ENCODE measurements at regions not wholly inside any gene's neighbourhood (a gene's known extent, or its start where the extent isn't known, plus 50 kb on each side); places are given as distances from the start of the nearest gene placed in this dataset.

GRCh38 chr14:26926585-26926984, 328.8 kb upstream of the NOVA1 start:
- Histone ChIP-seq H3K9ac (ENCODE audit: insufficient read depth in 1 of 2, low read length in 2 of 2) (no peak overlapping the region), H3K4me3 (no peak overlapping the region), H3K27ac (ENCODE audit: low read depth in 1 of 2, low read length in 1 of 2) (no peak overlapping the region), H3K36me3 (ENCODE audit: control insufficient read depth in 4 of 4, insufficient read depth in 4 of 4, low read length in 4 of 4) (no peaks in the 10 kb centered on the region), H3K27me3 (ENCODE audit: control insufficient read depth in 3 of 3, insufficient read depth in 3 of 3, low read length in 2 of 3) (no peaks in the 10 kb centered on the region), H3K9me3 (ENCODE audit: control insufficient read depth in 4 of 4, insufficient read depth in 3 of 4, low read length in 3 of 4) (no peaks in the 10 kb centered on the region), H3K4me1 (ENCODE audit: control insufficient read depth in 5 of 5, insufficient read depth in 5 of 5, low read length in 5 of 5) (no peaks in the 10 kb centered on the region)
- ATAC-seq (ENCODE audit: insufficient read depth, low FRiP score) (no peak), DNase-seq (no peak)
- 50 to 78% methylated on average over 3 of the region's 3 CpGs for WGBS, 2 donors
- TF ChIP-seq CTCF (IDR thresholded peaks at IDR 0.05; ENCODE audit: control extremely low read depth, extremely low read depth), result no peak

- no peaks in the 10 kb centered on the region for H3K9me3 ChIP-seq (ENCODE audit: control insufficient read depth in 4 of 4, insufficient read depth in 3 of 4, low read length in 3 of 4)
- H3K27me3 ChIP-seq (ENCODE audit: control insufficient read depth in 3 of 3, insufficient read depth in 3 of 3, low read length in 2 of 3), result no peaks in the 10 kb centered on the region
- TF ChIP-seq CTCF (IDR thresholded peaks at IDR 0.05; ENCODE audit: control extremely low read depth, extremely low read depth), result no peak
- WGBS, 2 donors, result 55 to 62% methylated on average over 2 of the region's 2 CpGs
- ATAC-seq (ENCODE audit: insufficient read depth, low FRiP score) (no peak), DNase-seq (no peak)
- H3K4me1 ChIP-seq (ENCODE audit: control insufficient read depth in 5 of 5, insufficient read depth in 5 of 5, low read length in 5 of 5), result no peaks in the 10 kb centered on the region
- no peak overlapping the region for H3K27ac ChIP-seq (ENCODE audit: low read depth in 1 of 2, low read length in 1 of 2)
- no peaks in the 10 kb centered on the region for H3K36me3 ChIP-seq (ENCODE audit: control insufficient read depth in 4 of 4, insufficient read depth in 4 of 4, low read length in 4 of 4)
- H3K4me3 ChIP-seq, result no peak overlapping the region
- no peak overlapping the region for H3K9ac ChIP-seq (ENCODE audit: insufficient read depth in 1 of 2, low read length in 2 of 2)
Observed at GRCh38 chr14:26928019-26928418, 330.2 kb upstream of the NOVA1 start.

- ATAC-seq (ENCODE audit: insufficient read depth, low FRiP score) (no peak), DNase-seq (no peak)
- 76 to 84% methylated on average over 3 of the region's 3 CpGs for WGBS, 2 donors
- Histone ChIP-seq H3K4me1 (ENCODE audit: control insufficient read depth in 5 of 5, insufficient read depth in 5 of 5, low read length in 5 of 5) (no peaks in the 10 kb centered on the region), H3K27ac (ENCODE audit: low read depth in 1 of 2, low read length in 1 of 2) (no peak overlapping the region), H3K9ac (ENCODE audit: insufficient read depth in 1 of 2, low read length in 2 of 2) (no peak overlapping the region), H3K36me3 (ENCODE audit: control insufficient read depth in 4 of 4, insufficient read depth in 4 of 4, low read length in 4 of 4) (no peaks in the 10 kb centered on the region), H3K4me3 (no peak overlapping the region), H3K27me3 (ENCODE audit: control insufficient read depth in 3 of 3, insufficient read depth in 3 of 3, low read length in 2 of 3) (no peaks in the 10 kb centered on the region), H3K9me3 (ENCODE audit: control insufficient read depth in 4 of 4, insufficient read depth in 3 of 4, low read length in 3 of 4) (no peaks in the 10 kb centered on the region)
- no peak for TF ChIP-seq CTCF (IDR thresholded peaks at IDR 0.05; ENCODE audit: control extremely low read depth, extremely low read depth)
Observed at GRCh38 chr14:26929361-26929760, 331.5 kb upstream of the NOVA1 start.

GRCh38 chr14:26930576-26930975, 332.7 kb upstream of the NOVA1 start:
- no peak for DNase-seq
- no peak for ATAC-seq (ENCODE audit: insufficient read depth, low FRiP score)
- H3K27ac ChIP-seq (ENCODE audit: low read depth in 1 of 2, low read length in 1 of 2), result no peak overlapping the region
- TF ChIP-seq CTCF (IDR thresholded peaks at IDR 0.05; ENCODE audit: control extremely low read depth, extremely low read depth), result no peak
- no peaks in the 10 kb centered on the region for H3K27me3 ChIP-seq (ENCODE audit: control insufficient read depth in 3 of 3, insufficient read depth in 3 of 3, low read length in 2 of 3)
- no peaks in the 10 kb centered on the region for H3K36me3 ChIP-seq (ENCODE audit: control insufficient read depth in 4 of 4, insufficient read depth in 4 of 4, low read length in 4 of 4)
- 21 to 29% methylated on average over 2 of the region's 2 CpGs for WGBS, 2 donors
- no peaks in the 10 kb centered on the region for H3K9me3 ChIP-seq (ENCODE audit: control insufficient read depth in 4 of 4, insufficient read depth in 3 of 4, low read length in 3 of 4)
- H3K4me3 ChIP-seq, result no peak overlapping the region
- no peaks in the 10 kb centered on the region for H3K4me1 ChIP-seq (ENCODE audit: control insufficient read depth in 5 of 5, insufficient read depth in 5 of 5, low read length in 5 of 5)
- H3K9ac ChIP-seq (ENCODE audit: insufficient read depth in 1 of 2, low read length in 2 of 2), result no peak overlapping the region

Measured in lung (tissue), 11 donors.